GM21619 (cell line): ENCODE measurements at regions not wholly inside any gene's neighbourhood (a gene's known extent, or its start where the extent isn't known, plus 50 kb on each side); places are given as distances from the start of the nearest gene placed in this dataset.
"Not testable (repeated sequence)": the region's sequence is repeated elsewhere in the genome, so short reads cannot be mapped to it uniquely, and the experiment has no call there.

ENCODE experiments used
- ATAC-seq: cut with Tn5 transposase; IDR thresholded peaks from one replicate; pipeline ENCODE4 v1.9.1; 2021; ENCODE audit not compliant: unreplicated experiment

DNA sequence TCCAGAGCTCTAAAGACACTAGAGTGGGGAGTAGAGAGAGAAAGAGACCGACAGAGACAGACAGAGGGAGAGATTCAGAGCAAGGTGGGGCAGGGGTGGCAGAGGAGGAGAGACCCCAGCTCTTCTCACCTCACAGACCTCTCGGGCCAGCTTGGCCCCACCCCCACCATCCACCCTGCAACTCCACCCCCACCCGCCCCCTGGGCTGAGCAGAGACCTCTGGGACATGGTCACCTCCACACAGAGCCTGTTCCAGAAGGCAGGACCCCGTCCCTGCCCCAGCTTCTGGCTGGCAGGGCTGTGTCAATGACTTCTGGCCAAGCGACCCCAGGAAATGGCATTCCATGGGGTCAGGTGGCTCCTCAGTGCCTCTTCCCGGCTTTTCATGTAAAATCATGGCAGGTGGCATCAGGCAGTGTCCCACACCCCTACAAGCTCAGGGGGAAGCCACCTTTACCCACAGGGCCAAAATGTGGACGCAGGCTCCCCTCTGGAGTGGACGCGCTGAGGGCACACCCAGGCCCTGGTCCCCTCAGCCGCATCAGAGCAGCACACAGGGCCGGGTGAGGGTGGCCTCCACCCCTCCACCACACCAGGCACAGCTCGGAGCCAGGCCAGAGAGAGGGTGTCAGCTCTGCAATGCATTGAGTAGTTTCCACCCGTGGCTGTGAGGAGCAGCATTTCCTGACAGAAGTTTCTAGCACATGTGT lies 131.2 kb upstream of the LPCAT1 start:
- ATAC-seq = no peak

DNA sequence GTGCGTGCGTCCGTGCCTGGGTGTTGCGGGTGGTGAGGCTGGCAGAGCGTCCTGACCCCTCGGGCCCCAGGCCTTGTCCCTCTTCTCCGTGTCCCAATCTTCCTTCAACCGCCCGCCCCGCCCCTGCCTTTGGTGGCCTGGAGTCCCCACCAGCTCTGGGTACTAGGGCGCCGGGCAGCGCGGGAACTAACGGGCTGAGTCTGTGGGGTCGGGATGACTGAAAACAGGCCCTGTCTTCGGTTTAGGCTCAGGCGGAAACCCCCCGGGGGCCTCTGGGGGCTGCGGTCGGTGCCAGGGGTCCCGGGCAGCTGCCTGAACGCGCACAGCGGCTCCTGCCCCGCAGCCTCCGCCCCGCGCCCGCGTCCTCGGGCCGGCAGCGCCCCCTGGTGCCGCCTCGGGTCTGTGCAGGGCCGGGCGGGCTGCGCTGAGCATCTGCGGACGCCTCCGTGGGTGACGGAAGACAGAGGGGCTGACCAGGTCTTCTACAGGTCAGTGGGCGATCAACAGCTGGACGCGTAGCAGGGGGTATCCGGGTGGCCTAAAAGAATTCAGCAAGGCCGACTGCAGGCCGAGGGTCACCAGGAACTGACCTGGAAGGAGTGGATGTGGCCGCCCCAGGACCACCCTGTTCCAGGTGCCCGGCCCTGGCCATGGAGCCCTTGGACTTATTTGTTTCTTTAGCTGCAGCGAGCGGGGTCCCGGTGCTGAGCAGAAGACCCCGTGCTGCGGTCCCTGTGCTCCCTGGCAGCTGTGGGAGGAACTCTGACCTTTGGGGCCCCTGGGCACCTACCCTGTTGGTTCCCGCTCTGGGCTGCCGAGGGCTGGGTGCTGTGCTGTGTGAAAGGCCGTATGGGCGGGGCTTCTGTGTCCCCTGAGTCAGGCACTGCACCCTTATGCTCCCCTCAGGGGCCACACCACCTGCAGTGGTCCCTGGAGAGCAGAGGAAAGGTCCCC lies 130.2 kb upstream of the LPCAT1 start:
- peak; percentile 84 for ATAC-seq

DNA sequence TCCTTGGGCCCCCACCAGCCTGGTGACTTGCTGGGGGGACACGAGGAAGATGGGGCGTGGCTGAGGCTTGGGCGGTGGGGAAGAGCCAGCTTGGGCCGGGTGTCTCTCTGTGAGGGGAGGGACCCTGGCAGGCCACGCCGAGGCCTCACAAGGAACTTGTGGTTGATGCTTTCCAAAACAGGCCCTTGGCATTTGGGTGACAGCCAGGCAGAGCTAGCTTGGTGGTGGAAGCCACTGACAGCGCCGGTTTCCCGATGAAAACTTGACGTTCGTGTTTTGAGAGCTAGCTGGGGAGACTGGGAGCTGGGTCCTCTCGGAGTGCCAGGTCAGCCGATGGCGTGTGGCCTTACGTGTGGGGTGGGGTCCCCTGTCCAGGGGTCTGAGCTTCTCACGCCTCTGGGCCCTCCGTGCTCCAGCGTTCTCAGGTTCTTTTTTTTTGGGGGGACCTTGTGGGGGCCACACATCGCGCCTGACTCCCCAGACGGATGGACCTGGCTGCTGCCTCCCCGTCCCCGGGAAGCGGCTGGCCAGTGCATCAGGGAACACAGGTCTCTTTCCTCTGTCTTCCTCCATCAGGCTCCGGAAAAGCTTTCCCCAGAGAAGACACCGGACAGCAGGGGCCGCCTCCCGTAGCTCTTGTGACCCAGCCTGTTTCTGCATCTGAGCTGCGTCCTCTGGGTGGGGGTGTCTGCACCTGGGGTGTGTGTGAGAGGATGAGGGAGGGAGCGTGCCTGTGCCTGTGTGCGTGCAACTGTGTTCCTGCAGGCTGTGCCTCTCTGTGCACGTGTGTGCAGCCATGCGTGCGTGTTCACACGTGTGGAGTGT lies 129.3 kb upstream of the LPCAT1 start:
- peak; percentile 27 for ATAC-seq

DNA sequence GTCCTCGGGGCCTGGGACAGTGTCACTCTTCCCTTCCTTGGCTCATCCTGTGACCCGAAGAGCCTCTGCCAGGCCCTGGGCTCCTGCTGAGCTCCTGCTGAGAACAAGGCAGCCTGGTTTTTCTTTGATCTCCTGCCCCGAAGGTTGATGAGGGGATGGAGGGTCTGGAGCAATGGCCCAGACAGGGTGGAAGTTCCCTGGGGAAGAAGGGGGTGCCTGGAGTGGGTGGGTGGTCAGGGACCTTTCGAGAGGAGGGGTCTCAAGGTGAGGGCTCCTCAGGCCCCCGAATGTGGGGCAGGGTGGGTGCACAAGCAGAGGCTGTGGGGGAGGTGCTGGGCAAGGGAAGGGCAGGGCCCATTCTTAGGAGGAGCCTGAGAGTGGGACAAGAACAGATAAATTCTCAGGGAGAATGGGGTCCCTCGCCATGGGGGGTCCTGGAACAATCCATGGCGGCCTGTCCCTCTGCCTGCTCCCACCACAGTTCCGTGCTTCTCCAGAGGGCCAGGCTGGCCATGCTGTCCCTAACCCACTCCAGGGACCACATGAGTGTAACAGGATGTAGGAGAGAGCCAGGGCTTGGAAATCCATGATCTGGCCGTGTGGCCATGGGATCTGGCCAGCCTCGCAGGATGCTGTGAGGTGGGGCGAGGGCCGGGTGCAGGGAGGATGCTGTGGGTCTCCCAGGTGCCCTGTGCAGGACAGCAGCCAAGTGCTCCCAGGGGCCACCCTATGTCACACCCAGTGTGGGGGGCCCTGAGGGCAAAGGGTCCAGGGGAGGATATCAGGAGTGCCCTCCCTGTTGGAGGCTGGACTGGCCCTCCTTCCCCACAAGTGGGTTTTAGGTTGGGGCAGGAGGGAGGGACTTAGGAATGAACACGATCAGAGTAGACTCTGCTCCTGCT lies 128.5 kb upstream of the LPCAT1 start:
- no peak for ATAC-seq

DNA sequence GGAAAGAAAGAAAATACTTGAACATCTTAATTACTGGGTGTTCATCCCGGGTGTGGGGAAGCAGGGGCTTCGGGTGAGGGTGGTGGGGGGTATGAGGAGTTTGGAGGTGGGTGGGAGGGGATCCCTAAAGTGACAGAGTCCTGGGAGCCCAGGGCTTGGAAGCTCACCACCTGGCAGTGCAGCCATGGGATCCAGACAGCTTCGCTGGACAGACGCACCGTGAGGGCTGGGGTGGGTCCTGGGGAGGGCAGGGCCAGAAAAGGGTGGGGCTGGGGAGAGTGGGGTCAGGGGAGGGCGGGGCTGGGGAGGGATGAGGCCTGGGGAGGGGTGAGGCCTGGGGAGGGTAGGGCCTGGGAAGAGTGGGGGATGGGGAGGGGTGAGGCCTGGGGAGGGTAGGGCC lies 127.5 kb upstream of the LPCAT1 start:
- ATAC-seq = no peak

DNA sequence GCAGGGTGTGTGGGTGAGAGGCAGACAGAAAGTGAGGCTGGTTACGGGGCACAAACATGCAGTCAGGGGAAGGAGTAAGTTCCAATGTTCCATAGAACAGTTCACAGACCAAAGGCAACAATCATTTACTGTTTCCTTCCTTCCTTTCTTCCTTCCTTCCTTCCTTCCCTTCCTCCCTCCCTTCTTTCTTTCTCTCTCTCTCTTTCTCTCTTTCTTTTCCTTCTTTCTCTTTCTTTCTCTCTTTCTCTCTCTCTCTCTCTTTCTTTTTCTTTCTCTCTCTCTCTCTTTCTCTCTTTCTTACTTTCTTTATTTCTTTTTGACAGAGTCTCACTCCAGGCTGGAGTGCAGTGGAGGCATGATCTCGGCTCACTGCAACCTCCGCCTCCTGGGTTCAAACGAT lies 125.8 kb upstream of the LPCAT1 start:
- ATAC-seq = no peak

DNA sequence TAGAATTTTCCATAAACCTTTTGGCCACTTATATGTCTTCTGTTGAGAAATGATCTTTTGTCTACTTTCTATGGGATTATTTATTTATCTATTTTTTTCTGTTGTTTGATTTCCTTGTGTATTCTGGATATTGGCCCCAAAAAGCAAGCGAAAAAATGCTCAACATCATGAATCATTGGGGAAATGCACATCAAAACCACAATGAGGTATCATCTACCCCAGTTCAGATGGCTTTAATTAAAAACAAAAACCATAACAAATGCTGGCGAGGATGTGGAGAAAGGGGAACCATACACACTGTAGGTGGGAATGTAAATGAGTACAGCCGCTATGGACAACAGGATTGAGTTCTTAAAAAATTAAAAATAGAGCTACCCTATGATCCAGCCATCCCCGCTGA lies 125.0 kb upstream of the LPCAT1 start:
- no peak for ATAC-seq

DNA sequence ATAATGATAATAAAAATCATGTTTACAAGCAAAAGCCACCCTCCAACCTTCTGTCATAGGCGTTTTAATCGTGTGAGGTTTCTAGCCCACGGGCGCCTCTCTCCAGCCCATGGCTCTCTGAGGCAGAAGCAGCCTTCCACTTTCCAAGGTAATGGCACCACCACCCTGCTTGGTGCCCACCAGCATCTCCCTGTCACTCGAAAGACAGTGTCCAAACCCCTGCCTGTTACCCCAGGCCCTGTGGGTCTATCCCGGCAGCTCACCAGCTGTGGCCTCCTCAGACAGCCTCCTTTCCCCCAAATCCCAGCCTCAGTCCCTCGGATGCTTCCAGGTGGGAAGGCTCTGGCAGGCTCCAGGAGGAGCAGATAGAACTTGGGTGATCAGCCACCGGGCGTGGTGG lies 123.8 kb upstream of the LPCAT1 start:
- no peak for ATAC-seq

DNA sequence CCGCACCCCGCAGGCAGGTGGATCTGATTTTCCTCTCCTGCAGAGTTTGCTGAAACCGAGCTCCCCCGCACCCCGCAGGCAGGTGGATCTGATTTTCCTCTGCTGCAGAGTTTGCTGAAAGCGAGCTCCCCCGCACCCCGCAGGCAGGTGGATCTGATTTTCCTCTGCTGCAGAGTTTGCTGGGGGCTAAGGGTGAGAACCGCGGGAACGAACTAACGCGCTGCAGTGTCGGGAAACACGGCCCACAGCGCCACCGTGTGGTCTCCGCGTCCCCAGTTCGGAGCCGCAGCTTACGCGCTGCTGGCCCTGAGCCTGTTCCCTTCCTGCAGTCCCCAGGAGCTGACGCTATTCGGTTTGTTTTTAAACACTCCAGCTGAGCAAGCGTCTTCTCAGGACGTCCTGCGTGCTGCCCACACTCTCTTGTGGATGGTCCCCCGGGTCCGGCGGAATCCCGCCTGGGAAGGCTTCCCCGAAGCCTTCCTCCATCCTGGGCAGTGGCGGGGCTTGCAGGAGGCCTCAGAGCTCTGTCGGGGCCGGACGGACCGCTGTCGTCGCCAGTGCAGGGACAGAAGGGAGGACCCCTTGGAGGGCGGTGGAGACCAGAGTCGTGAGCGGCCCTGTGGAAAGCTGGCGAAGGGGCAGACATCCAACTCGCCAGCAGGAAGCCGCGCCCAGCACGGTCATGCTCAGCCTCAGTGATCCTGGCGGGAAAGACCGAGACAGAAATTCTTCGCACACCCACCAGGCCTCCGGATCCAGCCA lies 121.2 kb upstream of the LPCAT1 start:
- ATAC-seq = peak; percentile 87

DNA sequence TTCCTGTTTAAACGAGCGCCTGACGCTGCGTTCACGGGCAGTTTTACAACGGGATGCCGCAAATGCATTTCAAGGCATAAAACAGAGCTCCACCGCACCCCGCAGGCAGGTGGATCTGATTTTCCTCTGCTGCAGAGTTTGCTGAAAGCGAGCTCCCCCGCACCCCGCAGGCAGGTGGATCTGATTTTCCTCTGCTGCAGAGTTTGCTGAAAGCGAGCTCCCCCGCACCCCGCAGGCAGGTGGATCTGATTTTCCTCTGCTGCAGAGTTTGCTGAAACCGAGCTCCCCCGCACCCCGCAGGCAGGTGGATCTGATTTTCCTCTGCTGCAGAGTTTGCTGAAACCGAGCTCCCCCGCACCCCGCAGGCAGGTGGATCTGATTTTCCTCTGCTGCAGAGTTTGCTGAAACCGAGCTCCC lies 120.6 kb upstream of the LPCAT1 start:
- ATAC-seq = not testable (repeated sequence)

DNA sequence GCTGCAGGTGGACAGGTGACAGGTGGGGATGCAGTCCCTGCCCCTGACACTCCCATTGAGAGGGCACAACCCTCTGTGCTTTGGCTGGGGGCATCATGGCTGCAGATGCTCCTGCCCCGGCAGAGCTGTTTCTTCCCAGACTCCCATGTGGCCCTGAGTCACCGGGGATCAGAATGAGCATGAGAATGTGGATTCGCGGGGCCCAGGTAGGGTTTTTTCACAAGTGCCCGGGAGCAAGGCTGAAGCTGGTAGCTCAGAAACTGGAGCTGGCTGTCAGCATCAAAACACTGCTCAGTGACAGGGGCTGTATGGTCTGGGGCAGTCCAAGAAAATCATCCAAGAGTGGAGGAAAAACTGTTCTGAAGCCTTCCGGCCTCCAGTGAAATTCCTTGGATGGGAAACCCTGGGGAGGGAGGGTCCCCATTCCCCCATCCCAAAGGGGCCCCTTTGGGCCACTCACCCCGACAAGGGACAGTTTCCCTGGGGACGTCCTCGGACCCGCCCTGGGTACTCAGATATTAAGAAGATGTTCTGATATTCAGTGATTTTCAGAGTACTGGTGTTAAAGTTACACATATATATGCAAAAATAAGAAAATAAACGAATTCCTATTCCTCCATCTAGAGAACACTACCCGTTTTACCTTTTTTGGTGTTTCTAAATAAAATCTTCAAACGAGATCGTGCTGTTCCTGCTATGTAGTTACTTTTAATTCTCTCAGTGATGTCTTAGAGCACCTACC lies 120.1 kb upstream of the LPCAT1 start:
- no peak for ATAC-seq

DNA sequence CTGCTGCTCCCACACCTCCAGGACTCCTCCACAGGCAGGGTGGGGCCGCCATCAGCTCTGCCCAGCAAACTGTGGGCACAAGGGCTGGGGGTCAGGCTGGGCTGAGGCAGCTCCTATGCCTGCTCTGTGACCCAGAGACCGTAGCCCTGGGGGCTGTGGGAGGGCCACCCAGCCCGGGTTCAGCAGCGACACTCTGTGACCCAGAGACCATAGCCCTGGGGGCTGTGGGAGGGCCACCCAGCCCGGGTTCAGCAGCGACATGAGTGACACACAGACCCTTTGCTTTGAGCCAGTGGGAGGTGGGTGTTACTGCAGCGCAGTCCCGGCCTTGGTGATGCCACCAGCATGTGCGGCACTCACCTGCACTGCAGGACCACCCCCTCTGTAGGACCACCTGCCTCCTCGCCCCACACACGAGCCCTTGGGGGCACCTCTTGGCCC lies 118.9 kb upstream of the LPCAT1 start:
- no peak for ATAC-seq

DNA sequence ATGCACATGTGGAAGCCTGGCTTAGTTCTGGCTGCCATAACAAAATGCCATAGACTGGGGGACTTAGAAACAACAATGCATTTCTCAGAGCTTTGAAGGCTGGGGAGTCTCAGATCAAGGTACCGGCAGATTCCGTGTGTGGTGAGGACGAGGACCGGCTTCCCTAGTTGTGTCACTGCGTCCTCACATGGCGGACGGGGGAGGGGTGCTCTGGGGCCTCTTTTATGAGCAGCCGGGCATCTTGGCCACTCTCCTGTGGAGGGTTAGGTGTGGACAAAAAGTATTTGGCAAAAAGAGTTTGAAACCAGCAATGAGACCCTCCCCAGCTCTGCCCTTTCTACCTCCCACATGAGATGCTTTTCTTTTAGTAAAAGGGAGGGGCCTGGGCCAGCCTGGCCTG lies 118.5 kb upstream of the LPCAT1 start:
- no peak for ATAC-seq

DNA sequence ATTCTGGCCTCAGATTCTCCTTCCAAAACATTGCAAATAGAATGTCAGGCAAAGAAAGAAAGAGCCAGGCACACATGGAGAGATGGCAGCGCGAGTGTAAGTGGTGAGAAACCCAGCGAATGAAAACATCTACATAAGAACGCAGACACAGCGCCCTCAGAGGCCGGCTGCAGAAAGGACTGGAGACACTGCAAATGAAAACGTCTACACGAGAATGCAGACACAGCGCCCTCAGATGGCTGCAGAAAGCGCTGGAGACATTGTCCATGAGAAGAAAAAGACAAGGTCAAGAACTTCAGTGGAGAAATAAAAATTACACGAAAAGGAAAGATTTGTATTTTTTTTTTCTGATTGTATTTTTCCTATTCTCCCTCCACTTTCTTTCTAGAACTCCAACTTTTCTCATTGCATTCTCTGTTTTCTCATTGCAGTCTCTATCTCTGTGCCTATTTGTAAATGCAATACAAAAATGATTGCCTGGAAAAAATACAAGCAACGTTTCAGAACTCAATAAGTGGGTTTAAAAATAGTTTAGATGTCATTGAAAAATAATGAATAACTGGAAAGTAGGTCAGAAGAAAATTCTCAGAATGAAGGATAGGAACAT lies 117.9 kb upstream of the LPCAT1 start:
- peak; percentile 75 for ATAC-seq

DNA sequence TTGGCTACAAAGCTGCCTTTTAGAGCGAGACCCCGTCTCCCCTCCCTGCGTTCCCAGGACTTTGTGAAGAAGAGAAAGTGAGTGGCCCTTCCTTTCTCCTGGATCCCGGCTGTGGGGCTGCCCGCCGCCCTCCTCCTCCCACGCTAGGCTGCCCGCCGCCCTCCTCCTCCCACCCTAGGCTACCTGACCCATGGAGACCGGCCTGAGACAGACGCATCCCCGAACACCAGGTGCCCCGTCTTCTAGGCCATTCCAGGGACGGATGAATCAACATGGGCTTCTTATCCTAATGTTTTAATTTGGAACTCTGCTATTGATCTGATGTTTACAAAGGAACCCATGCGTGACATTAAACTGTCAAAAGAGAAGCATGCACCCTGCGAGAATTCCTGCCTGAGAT lies 117.3 kb upstream of the LPCAT1 start:
- ATAC-seq = no peak

DNA sequence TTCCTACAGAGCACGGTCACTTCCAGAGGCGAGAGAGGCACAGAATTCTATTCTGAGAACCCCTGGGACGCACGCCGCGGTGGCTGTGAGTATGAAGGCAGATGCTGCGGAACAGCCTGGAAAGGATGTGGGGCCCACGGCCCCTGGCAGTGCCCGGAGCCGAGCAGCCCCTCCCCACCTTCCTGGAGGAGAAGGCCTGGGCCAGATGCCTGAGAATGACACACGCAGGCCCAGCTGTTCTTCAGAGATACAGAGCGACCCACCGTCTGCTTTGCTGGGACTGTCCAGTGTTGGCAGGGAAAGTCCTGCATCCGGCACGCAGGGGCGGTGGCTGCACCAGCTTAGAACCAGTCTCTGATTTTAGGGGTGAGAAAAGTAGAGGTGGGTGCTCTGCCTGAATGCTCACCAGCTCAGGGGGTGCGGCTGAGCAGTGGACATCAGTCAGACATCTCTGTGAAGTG lies 116.7 kb upstream of the LPCAT1 start:
- no peak for ATAC-seq

DNA sequence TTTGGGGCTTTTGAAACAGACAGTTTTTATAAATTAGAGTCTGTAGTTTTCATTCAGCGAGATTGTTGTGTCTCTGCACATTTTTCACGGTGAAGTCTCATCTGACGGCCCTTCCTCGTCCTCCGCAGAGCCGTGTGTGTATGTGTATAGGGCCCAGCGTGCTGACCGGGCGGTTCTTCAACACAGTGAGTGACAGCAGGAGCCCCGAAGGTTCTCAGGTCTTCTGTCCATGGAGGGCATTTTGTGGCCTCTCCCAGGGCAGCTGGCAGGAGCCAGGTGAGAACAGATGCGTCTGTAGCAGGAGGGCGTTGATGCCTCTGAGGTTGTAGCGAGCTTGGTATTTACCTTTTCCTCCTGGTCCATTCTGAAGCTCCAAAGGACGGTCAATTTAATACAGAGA lies 116.0 kb upstream of the LPCAT1 start:
- ATAC-seq = no peak

DNA sequence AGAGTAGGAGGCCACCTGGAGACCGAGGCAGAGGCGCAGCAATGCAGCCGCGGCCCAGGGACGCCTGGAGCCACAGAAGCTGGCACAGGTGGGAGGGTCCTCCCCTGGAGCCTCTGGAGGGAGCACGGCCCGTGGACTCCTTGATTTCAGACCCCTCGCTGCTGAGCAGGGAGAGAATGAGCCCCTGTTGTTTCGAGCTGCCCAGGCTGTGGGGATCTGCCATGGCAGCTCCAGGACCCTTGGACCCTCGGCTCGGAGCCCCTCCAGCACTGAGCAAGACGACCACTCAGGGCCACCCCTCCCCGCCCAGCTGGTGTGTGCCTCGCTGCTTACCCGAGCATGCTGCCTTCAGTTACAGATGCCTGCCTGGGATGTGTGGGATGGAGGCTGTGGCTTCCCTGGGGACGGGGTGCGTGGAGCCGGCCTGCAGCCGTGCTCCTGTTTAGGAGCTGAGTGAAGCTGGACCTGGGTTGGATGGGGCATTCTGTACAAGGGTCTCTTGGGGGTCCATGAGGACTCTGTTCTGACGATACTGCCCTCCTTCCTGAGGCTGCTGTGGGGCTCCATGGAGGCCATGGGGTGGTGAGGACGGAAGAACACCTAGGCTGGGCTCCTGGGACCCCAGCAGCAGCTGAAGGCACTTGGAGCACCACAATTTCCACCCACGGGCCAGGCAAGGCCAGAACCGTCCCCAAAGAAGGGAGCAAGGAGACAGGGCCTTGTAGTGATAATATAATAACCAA lies 115.1 kb upstream of the LPCAT1 start:
- no peak for ATAC-seq
